ENCODE measurements at regions not wholly inside any gene's neighbourhood (a gene's known extent, or its start where the extent isn't known, plus 50 kb on each side); places are given as distances from the start of the nearest gene placed in this dataset.
"Not testable (repeated sequence)": the region's sequence is repeated elsewhere in the genome, so short reads cannot be mapped to it uniquely, and the experiment has no call there.

DNA sequence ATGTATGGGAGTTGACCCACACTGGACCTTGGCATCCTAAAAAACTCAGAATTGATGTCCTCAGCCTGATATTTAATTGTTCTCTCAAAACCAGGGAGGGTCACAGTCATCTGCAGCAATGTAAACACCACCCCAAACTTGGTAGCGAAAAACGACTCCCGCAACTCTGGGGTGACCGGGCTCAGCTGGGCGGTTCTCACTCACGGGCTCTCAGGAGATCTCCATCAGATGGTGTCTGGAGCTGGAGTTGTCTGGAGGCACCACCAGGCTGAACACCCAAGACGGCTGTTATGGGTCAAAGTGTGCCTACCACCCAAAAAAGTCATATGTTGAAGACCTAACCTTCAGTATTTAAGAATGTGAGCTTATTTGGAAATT lies 50.9 kb upstream of the NXT1 start:
- no peak for DNase-seq (ENCODE audit: low spot score)

GRCh38 chr20:23298926-23299672 lies 51.5 kb upstream of the NXT1 start:
- DNase-seq (ENCODE audit: low spot score): no peak

GRCh38 chr20:23298155-23298554 lies 52.4 kb upstream of the NXT1 start:
- DNase-seq (ENCODE audit: low spot score): no peak

DNA sequence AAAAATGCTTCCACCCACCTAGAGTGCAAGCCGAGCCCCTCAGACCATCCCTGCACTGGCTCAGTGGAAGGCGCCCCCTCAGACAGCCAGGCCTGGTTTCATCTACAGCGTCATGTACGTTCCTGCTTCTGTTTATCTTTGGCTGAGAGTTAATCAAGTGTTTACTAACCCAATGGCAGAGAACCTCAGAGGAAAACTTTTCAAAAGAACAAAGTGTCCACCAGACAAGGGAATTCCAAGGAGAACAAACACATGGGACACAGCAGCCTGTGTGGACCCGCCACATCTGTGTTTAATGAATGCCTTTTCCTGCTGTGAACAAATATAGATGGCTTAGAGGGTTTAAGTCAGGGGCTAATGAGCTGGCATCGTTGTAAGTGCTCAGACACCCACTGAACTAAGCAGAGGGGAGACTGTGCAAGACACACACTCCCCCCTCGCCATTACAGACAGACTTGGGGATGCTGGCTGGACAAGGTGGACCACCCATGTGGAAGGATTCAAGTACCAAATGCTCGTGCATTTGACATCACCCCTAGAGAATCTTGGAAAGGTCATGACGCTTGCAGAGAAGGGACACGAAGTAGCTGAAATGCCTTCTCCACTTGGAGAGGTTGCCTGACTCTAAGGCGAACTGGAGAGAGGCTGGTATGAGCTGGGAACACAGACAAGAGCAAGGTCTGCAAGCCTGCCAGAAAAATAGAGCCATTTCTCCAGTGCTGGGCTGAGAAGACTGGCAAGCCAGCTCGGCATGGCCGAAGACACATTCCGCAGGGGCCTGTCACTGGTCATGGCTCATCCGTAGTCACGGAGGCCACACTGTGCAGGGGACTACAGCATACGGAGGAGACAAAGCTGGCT lies 53.5 kb upstream of the NXT1 start:
- DNase-seq (ENCODE audit: low spot score): no peak

GRCh38 chr20:23295934-23296333 lies 54.7 kb upstream of the NXT1 start:
- DNase-seq (ENCODE audit: low spot score): no peak

DNA sequence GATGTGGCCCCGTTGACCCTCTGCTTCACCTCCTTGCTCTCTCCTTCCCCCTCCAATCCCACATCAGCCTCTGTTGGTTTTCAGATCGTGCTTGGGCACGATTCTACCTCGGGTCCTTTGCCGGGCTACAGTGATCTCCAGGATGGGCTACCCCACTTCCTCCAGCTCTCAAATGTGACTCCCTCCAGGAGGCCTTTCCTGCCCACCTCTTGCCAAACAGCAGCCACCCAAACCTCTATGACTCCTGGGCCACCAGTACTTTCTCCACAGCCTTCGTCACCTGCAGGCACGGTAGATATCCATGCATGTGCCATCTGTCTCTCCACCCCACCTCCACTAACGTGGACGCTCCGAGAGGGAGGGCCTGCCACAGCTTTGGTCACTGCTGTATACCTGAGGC lies 55.9 kb upstream of the NXT1 start:
- DNase-seq (ENCODE audit: low spot score): no peak

DNA sequence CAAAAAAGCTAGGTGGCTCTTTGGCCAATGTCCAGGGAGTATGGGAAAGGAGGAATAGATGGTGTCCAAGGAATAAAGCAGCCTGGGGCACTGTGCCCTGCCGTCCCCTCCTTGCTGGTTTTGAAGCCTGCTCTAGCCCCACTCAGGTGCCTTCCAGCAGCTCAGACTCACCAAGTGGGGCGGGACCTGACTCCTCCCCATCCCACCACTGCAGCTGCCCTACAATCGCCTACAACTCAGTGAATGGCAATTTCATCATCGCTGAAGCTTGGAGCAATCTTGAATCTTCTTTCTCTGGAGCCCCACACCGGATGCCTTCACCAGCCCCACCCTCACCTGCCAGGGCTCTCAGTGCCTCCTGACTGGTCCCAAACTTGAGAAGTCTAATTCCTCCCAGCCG lies 56.4 kb upstream of the NXT1 start:
- no peak for DNase-seq (ENCODE audit: low spot score)

DNA sequence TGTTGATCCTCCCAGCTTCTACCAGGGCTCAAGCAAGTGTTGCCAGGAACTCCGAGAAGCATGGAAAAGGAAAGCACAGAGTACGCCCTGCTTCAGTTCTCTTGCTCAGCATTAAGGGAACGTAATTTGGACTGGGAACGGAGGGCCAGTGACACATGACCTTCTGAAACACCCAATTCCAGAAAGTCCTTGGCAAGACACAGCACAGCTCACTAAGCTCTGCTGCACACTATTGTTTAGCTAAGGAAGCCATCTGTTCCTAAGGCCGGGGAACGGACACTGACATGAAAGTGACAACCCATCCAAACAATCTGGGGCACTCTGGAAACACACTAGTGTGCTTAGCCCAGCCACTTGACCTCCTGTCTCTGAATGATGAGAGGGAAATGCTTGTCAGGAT lies 56.9 kb upstream of the NXT1 start:
- no peak for DNase-seq (ENCODE audit: low spot score)

DNA sequence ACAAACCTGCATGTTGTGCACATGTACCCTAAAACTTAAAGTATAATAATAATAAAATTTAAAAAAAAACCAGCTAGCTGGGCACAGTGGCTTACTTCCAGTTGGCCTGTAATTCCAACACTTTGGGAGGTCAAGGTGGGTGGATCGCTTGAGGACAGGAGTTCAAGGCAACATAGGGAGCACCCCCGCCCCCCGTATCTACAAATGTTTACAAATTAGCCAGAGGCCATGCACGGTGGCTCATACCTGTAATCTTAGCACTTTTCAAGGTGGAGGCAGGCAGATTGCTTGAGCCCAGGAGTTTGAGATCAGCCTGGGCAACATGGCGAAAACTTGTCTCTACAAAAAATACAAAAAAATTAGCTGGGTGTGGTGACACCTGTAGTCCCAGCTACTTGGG lies 58.3 kb upstream of the NXT1 start:
- DNase-seq (ENCODE audit: low spot score): not testable (repeated sequence)

DNA sequence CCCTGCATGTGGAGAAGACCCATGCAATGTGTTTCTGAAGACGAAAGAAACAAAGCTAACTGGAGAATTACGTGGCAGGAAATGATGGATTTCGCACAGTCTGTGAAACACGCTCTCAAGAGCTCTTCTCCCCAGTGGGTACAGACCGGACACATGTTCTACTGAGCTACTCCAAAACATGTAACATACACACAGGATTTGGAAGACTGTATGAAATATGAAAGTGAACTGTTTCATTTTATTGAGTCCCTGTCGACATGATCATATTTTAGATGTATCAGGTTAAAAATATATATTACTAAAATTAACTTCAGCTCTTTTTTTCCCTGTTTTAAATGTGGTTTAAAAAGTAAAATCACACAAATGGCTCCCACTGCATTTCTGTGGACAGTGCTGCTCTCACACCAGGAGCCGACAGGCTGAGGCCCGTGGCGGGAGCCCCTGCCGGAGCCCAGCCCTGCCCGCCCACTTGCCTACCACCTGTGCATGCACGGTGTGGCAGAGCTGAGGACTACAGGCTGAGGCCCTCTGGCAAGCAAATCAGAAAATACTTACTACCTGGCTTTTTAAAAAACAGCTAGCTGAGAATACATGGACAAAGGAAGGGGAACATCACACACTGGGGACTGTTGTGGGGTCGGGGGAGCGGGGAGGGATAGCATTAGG lies 58.9 kb upstream of the NXT1 start:
- no peak for DNase-seq (ENCODE audit: low spot score)

GRCh38 chr20:23290761-23291574 lies 59.6 kb upstream of the NXT1 start:
- no peak for DNase-seq (ENCODE audit: low spot score)

DNA sequence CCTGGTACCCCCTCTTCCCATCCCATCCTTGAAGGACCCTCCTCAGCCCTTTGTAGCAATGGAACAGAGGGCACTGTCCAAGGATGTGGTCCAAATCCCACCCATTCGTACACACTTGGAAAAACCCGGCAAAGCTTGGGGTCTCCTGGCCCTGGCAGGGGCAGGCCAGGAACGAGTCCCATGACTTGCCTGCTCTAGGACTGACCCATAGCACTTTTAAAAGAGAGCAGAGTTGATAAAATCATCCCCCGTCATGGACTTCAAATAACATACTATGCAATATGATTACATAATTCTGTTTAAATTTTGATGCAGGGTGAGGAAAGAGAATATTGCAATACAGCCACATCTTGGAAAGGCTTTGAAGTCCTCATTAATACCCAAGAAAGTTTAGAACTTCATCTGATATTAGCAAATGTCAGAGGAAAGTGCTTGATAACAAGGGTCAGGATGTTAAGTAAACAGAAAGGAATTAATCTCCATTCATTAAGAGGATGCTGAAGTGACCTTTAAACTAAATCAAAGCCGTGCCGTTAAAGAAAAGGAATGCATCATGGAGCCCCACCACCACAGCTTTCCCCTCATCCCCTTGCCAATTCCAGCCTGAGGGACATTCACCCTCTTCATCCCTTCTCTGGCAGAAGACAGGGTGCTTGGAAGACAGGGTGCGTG lies 60.7 kb upstream of the NXT1 start:
- no peak for DNase-seq (ENCODE audit: low spot score)

GRCh38 chr20:23289249-23289648 lies 61.3 kb upstream of the NXT1 start:
- DNase-seq (ENCODE audit: low spot score): no peak

DNA sequence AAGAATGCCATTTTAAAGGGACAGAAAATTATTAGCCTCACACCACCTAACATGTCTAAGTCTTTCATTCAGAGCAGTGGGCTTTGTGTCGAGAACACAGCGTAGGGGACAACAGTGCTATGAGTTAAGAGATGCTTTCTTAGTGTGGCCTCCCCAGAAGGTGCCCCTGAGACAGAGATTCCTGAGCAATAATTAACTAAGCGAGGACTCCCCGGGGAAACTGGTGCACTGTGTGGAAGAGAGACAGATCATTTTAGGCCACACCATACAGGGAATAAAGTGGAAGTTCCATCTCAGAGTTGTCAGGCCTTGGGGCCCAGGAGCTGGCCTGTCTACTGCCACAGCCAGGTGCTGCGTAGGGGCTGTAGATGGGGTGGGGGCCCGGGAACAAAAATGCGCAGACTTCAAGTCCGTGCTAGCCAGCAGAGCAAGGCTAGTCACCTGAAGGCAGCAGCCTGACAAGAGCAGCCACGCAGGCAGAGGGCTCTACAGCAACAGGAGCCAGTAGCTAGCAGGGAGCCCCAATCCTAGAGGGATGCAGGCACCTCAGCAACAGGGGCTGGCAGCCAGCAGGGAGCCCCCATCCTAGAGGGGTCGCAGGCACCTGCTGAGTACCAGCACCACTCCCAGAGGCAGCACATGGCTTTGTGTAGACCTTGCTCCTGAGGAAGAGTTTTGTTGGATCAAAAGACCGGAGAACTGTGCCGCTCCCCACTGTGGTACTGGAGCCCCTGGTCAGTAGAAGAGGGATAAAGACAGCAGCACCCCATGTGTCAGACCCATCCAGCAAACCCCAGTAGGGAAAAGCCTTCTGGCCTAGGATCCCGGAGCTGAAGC lies 63.0 kb upstream of the NXT1 start:
- no peak for DNase-seq (ENCODE audit: low spot score)

GRCh38 chr20:23286346-23286745 lies 64.2 kb upstream of the NXT1 start:
- no peak for DNase-seq (ENCODE audit: low spot score)

- no peak for DNase-seq (ENCODE audit: low spot score)
Observed at GRCh38 chr20:23285536-23285935, 65.1 kb upstream of the NXT1 start.

DNA sequence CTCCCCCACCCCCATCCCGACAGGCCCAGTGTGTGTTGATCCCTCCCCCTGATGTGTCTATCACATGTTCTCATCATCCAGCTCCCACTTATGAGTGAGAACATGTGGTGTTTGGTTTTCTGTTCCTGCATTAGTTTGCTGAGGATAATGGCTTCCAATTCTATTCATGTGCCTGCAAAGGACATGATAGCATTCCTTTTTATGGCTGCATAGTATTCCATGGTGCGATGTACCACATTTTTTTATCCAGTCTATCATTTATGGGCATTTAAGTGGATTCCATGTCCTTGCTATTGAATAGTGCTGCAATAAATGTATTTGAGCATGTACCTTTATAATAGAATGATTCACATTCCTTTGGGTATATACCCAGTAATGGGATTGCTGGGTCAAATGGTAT lies 66.6 kb upstream of the NXT1 start:
- DNase-seq (ENCODE audit: low spot score): no peak

DNA sequence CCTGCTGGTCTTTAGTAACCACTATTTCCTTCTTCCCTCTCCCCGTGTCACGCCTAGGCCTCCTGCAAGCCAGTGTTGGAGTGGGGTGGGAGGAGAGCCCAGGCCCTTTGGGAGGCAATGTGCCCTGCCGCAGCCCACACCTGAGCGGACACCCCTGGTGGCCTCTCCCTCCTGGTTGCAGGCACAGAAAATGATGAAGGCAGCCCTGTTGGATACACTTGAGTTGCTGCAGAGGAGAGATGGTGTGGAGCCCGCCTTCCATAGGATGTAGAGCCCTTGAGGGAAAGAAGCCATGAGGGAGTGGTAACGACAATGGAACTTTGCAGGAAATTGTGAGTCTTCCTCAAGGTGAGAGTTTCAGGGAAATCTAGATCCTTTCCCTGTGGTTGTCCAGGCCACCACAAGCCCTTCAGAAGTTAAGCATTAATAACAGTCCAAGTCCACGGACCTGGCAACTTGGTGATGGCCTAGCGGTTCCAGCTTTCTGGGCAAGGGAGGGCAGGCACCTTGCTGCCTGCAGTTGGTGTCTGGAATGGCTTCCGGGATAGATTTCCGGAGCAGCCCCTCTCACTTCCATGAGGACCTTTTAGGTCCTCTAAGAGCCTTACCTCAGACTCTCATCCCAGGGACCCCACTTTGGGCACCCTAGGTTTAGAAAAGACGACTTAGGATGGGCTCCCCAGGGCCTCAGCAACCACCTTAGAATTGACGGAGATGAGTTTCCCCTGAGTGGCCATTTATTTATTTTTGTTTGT lies 67.3 kb upstream of the NXT1 start:
- DNase-seq (ENCODE audit: low spot score): no peak

- DNase-seq (ENCODE audit: low spot score): no peak
Observed at GRCh38 chr20:23282546-23282945, 68.0 kb upstream of the NXT1 start.

DNA sequence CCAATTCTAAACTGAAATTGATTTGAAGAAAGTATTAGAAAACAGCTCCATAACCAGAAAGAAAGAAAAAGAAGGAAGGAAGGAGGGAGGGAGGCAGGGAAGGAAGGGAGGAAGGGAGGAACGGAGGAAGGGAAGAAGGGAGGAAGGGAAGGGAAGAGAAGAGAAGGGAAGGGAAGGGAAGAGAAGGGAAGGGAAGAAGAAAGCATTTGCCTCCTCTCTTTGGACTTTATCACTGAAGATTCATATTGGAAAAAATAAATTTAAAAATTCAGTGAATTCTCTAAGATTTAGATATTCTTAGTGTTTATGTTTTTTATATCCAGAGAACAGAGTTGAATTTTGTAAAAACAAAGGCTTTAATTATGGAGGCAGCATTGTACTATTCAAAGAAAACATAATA lies 68.5 kb upstream of the NXT1 start:
- DNase-seq (ENCODE audit: low spot score): no peak

All from CD4-positive, alpha-beta T cell treated with Interleukin-2 at 100 ng/mL for 4 hours (primary cell).